ENCODE measurements at regions not wholly inside any gene's neighbourhood (a gene's known extent, or its start where the extent isn't known, plus 50 kb on each side); places are given as distances from the start of the nearest gene placed in this dataset.

GRCh38 chrX:11836284-11836683 lies 78.2 kb downstream of the MSL3 start:
- Histone ChIP-seq H3K4me2 (replicated peaks; ENCODE audit: extremely low read depth, low read length, poor library complexity, severe bottlenecking) (no peak overlapping the region), H3K27me3 (ENCODE audit: control insufficient read depth in 2 of 2, insufficient read depth in 2 of 2, low read length in 2 of 2) (no peaks in the 10 kb centered on the region), H4K20me1 (ENCODE audit: insufficient read depth, low read length) (no peaks in the 10 kb centered on the region), H3K79me2 (ENCODE audit: insufficient read depth, low read length) (no peaks in the 10 kb centered on the region), H3K4me3 (replicated peaks in 1 of 3; ENCODE audit: low read depth in 2 of 3, low read length in 3 of 3) (no peak overlapping the region), H2AFZ (ENCODE audit: insufficient read depth, low read depth, low read length, poor library complexity, severe bottlenecking) (no peak overlapping the region), H3K4me1 (ENCODE audit: control insufficient read depth in 1 of 2, insufficient read depth in 2 of 2, low read length in 2 of 2) (no peaks in the 10 kb centered on the region), H3K9me3 (replicated peaks in 1 of 2; ENCODE audit: control insufficient read depth in 1 of 2, insufficient read depth in 1 of 2, low read length in 2 of 2) (no peaks in the 10 kb centered on the region), H3K9ac (ENCODE audit: insufficient read depth, low read length, poor library complexity, severe bottlenecking) (no peak overlapping the region), H3K27ac (ENCODE audit: low read depth in 1 of 2, low read length in 2 of 2) (no peak overlapping the region), H3K36me3 (replicated peaks in 1 of 2; ENCODE audit: control insufficient read depth in 1 of 2, insufficient read depth in 2 of 2, low read length in 2 of 2) (no peaks in the 10 kb centered on the region)
- DNase-seq, result no peak
- intact Hi-C loops (cut with micrococcal nuclease), result no loop called here
- Mint-ChIP-seq H3K4me1 (no peaks in the 10 kb centered on the region), H3K4me3 (no peak overlapping the region), H3K36me3 (no peaks in the 10 kb centered on the region), H3K27ac (no peak overlapping the region), H3K27me3 (ENCODE audit: low read depth in 3 of 3) (peaks cover 1 to 4% (median 1%) of the 10 kb centered on the region in 3 donors), H3K9me3 (peaks cover 0 to under 1% (median 0%) of the 10 kb centered on the region in 7 donors)
- no peak for TF ChIP-seq CTCF (IDR thresholded peaks at IDR 0.05)

GRCh38 chrX:11837437-11837836 lies 79.4 kb downstream of the MSL3 start:
- Histone ChIP-seq H3K79me2 (ENCODE audit: insufficient read depth, low read length) (no peaks in the 10 kb centered on the region), H3K4me1 (ENCODE audit: control insufficient read depth in 1 of 2, insufficient read depth in 2 of 2, low read length in 2 of 2) (no peaks in the 10 kb centered on the region), H3K4me2 (replicated peaks; ENCODE audit: extremely low read depth, low read length, poor library complexity, severe bottlenecking) (no peak overlapping the region), H4K20me1 (ENCODE audit: insufficient read depth, low read length) (no peaks in the 10 kb centered on the region), H3K27ac (ENCODE audit: low read depth in 1 of 2, low read length in 2 of 2) (no peak overlapping the region), H3K27me3 (ENCODE audit: control insufficient read depth in 2 of 2, insufficient read depth in 2 of 2, low read length in 2 of 2) (no peaks in the 10 kb centered on the region), H3K9ac (ENCODE audit: insufficient read depth, low read length, poor library complexity, severe bottlenecking) (no peak overlapping the region), H2AFZ (ENCODE audit: insufficient read depth, low read depth, low read length, poor library complexity, severe bottlenecking) (no peak overlapping the region), H3K4me3 (replicated peaks in 1 of 3; ENCODE audit: low read depth in 2 of 3, low read length in 3 of 3) (no peak overlapping the region), H3K36me3 (replicated peaks in 1 of 2; ENCODE audit: control insufficient read depth in 1 of 2, insufficient read depth in 2 of 2, low read length in 2 of 2) (no peaks in the 10 kb centered on the region), H3K9me3 (replicated peaks in 1 of 2; ENCODE audit: control insufficient read depth in 1 of 2, insufficient read depth in 1 of 2, low read length in 2 of 2) (no peaks in the 10 kb centered on the region)
- no peak overlapping the region for H3K27ac Mint-ChIP-seq
- DNase-seq, result no peak
- intact Hi-C loops (cut with micrococcal nuclease), result no loop called here
- H3K27me3 Mint-ChIP-seq (ENCODE audit: low read depth in 3 of 3), result peaks cover 1 to 4% (median 1%) of the 10 kb centered on the region in 3 donors
- no peaks in the 10 kb centered on the region for H3K4me1 Mint-ChIP-seq
- H3K9me3 Mint-ChIP-seq, result peaks cover 0 to 3% (median 0%) of the 10 kb centered on the region in 7 donors
- no peak overlapping the region for H3K4me3 Mint-ChIP-seq
- no peak for TF ChIP-seq CTCF (IDR thresholded peaks at IDR 0.05)
- WGBS (ENCODE audit: insufficient coverage), result no CpG with 5 or more reads among the region's 3 CpGs
- no peaks in the 10 kb centered on the region for H3K36me3 Mint-ChIP-seq
